ENCODE measurements at regions not wholly inside any gene's neighbourhood (a gene's known extent, or its start where the extent isn't known, plus 50 kb on each side); places are given as distances from the start of the nearest gene placed in this dataset.
A peak's percentile ranks its signal among the peaks of the same experiment; 100 is the strongest.

DNA sequence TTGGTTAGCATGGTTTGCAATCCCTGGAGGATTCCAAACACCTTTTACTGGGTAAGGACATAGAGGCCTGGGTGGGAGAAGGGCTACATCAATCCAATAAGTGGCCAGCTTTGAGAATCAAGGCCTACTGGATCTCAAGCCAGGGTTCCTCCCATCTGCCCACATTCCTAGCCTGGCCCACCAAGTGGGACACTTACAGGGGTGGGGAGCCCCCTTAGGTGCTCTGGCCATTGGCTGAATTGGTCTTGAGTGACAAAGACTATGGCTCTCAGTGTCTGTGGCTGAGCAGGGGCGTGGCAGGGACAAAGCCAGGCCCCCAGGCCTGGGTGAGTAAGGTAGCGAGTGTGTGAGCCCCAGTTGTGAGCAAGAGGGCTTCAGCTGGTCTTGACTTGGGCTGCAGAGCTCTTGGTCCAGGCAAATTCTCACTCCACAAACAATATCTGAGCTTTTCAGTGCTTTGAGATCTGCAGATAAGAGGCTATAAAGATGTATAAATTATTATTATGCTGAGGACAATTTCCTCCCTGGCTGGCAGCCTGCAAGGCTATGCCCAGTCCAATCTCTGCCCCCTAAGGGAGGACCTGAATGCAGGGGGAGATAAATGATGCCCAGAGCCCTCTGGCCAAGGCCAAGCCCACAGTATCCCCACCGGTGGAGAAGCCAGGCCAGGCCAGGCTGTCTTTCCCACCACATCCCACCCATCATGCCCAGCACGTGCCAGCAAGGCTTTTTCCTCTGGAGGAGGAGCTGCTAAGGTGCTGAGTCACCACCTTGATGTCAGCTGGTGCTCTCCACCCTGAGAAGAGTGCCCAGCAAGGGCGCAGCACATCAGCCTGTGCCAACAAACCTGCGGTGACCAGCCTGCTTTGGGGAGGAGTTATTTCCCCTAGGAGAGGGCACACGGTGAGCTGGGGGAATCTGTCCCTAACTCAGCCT is 80.7 kb upstream of the DUSP5 start:
- DNase-seq = peak; percentile 38

DNA sequence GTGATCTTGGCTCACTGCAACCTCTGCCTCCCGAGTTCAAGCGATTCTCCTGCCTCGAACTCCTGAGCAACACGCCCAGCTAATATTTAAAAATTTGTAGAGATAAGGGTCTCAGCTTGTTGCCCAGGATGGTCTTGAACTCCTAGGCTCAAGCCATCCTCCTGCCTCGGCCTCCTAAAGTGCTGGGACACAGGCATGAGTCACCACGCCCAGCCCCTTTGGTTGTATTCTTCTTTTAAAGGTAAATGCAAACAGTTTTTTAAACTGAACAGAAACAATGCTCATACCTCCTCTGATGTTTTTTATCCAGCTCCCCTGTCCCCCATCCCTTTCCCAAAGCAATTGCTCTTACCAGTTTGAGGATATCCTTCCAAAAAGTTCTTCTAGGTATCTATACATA is 79.5 kb upstream of the DUSP5 start:
- no peak for DNase-seq

DNA sequence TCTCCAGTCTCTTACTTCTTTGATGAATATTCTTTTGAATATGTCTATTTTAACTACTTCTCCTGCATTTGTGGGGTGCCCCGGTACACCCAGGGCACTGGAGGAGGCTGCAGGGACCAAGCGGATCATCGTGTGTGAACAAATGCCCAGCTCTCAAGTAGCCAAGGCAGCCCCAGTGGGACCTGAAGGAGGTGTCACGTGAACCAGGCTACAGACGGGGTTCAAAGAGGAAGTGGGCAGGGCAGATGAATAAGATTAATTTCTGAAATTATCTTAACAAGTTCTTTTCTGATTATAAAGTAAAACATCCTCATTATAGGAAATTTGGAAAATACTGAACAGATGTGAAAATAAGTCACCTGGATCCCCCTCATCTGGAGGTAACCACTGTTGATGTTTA is 78.4 kb upstream of the DUSP5 start:
- DNase-seq = no peak

DNA sequence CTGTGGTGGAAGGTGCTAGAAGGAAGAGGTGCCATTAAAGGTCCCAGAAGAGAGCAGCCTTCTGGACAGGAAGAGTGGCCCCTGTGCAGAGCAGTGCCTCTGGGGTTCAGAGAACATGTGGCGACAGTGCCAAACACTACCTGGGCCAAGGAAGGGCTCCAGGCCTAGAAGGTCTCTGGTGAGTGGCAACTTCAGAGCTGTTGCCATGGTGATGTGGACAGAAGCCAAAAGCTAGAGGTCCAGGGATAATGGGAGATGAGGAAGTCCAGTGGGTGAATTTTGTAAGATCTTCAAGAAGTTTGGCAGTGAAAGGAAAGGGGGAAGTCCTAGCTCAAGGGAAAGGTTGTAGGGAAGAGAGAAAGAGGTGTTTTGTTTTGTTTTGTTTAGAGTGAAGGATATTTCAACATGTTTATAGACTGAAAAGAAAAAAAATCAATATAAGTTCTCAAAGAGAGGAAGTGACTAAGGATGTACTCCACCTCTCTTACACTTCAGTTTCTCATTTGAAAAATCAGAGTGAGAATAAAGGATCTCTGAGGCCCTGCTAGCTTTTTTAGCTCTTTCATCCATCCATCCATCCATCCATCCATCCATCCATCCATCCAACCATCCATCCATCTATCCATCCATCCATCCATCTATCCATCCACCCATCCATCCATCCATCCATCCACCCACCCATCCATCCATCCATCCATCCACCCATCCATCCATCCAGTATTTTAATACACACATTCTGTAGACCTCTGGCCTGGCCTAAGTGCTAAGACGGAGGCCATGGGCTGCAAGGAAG is 77.1 kb upstream of the DUSP5 start:
- DNase-seq = no peak

DNA sequence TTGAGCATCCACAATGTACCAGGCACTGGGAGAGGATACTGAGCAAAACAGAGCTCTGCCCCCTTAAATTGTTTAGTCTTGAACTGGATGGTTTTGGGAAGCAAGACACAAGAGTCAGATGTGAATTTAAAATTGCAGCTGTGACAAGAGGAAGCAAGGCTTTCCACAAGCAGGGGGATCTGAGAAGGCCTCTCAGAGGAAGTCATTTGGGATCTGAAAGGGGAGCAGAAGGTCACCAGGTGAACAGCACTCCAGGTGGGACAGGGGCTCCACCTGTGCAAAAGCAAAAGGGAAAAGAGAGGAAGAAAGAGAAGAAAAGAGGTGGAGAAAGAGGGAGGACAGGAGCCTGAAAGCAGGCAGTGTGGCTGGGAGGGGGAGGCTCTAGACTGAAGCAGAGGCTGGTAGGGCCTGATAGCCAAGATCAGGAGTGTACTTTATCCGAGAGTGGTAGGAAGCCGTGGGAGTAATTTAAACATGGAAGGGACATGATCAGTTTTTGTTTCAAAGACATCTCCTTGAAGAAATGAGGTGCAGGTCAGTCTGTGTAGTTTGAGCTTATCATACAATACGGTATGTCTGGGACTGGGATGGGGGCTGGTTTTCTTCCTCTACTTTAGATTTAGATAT is 76.1 kb upstream of the DUSP5 start:
- no peak for DNase-seq

DNA sequence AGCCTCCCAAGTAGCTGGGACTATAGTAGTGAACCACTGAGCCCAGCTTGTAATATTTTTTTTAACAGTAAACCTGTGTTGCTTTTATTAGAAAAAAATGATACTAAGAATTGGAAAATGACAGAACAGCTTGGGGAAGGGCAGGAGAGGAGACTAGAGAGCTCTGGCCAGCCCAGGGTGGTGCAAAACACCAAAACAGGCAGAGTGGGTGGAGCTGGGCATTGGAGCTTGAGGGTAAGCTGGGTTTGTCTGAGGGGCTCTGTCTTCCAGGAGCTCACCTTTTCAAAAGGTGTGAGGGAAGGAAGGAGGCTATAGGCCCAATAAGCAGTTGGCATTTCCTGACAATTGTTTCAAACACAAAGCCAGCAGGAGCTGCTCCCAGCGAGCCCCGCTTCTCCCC is 75.2 kb upstream of the DUSP5 start:
- DNase-seq = no peak

DNA sequence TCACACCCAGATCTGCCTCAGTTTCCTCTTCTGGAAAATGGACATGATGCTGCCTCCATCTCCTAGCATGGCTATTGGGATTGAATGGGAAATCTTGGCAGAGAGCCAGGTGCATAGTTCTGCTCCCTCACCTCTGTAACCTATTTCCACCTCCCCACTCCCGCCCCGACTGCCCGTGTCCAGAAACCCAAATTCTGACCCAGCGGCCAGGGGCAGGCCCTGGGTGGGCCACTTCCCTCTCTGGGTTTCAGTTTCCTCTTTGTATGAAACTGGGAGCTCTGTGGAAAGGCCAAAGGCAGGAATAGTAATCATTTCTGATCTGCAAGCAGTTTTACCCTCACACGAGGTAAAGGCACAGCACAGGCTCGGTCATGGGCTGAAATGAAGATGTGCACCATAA is 74.1 kb upstream of the DUSP5 start:
- no peak for DNase-seq

DNA sequence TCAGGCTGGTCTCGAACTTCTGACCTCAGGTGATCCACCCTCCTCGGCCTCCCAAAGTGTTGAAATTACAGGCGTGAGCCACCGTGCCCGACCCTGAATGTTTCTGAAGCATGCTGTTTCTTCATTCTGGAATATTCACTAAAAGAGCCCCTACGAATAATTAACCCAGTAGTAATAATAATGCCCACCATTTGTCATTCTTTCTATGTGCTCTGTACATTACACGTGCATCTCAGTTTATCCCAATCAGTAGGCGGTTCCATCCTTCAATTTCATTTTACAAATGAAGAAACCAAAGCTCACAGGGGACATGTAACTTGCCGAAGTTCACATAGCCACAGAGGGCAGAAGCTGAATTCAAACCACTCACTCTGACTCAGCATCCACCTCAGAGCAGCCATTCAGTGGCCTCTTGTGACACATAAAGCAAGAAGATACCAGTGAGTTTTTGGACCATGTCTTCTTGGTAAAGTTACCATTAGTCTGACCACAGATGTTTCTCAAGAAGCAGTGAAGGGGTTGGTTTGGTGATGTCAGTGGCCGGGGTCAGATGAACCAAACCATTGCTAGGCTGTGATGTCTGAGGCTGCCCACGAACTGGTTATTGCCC is 71.9 kb upstream of the DUSP5 start:
- DNase-seq = peak; percentile 93

DNA sequence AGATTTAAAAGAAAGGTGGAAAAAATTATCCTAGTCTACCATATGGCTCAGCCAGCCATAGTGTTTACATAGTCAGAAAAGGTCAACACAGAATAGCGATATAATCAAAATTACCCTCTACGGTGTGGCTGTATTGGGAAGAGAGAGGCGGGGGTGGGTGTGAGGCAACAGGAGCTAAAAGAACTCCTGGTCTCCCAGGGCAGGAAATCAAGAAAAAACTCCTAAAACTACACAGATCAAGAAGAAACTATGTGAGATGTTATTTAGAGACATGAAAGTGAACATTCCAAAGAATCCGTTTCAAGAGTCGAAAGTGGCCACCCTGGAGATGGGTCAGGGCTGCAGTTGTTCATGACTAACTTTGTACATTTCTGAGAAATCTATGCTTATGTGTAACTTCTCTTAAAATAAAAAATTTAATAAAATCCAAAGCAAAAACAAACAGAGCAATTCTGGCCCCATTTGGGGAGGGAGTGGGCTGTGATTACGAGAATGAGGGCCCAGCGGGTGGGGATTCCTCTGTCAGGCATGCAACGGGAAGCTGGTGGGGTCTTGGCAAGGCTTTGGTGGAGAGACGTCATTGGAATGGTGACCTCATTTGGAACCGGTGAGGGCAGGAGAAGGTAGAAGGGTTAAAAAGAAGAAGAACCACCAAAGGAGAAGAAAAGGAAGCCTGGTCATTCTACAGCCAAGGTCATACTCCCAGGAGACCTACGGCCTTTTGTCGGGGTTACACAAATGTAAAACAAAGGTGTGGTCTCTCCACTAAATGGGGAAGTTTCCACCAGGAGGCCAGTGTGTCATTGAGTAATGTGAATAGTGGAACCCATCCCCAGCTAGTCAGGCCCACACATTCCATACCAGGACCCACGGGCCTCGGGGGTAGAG is 71.2 kb upstream of the DUSP5 start:
- DNase-seq = no peak

DNA sequence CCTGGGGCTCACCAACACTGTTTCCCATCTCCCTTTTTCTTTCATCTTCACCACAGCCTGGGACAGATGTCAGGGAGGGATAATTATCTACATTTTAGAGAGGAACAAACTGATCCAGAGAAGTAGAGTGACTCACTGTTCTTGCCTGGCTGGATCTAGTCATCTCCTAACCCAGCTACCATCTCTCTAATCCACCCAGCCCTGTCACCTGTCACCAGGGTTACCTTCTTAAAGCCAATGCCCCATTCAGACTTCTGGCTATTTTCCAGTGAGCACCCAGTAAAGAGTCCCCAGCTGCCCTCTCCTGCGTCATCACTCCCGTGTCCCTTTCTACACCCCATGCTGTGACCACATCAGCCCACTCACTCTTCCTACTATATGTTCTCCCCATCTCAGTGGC is 68.4 kb upstream of the DUSP5 start:
- DNase-seq = peak; percentile 38

DNA sequence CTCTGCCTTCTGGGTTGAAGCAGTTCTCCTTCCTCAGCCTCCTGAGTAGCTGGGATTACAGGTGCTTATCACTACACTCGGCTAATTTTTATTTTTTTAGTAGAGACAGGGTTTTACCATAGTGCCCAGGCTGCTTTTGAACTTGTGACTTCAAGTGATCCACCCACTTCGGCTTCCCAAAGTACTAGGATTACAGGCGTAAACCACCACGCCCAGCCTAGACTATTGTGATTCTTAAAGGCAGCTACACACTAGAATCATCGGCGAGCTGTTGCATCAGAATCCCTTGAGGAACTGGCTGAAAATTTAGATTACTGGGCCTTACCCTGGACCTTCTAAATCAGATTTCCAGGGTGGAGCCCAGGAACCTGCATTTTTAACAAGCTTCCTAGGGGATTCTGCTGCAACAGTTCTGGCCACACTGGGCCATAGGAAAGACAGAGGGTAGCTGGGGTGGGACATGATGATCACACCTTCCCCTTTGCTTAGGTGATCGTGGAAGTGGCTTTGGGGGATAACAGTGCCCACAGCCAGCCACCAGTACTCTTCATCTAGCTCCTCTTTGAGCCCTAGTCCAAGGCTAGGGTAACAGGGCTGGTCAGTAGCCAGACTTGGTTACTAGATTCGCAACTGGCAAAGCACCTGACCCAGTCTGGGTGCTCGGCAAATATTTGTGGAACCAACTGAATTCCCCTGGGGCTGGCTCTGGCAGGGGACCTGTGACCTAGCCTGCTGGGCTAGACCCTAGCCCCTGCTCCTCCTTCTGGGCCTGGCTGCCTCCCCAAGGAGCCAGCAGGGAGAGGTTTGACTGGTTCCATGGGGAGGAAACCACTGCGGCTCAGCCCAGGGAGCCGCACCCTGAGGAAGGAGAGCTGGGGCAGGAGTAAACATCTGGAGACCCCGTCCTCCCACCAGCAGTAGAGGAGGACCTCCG is 67.1 kb upstream of the DUSP5 start:
- DNase-seq = no peak

DNA sequence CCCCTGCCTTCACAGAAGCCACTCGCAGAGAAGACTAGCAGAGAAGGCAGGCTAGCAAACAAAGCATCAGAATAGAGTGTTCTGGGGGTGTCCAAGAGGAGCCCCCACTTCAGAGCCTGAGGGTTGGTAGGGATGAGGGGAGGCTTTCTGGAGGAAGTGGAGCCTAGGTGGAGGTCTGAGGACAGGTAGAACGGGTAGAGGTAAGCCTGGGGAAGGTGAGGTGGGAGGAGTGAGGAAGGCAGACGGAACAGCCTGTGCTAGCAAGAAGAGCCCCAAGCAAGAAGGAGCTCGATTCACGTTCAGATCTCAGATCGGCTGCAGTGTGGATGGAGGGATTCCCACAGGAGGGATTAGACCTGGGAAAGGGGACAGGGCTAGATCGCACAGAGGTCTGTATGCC is 66.0 kb upstream of the DUSP5 start:
- no peak for DNase-seq

DNA sequence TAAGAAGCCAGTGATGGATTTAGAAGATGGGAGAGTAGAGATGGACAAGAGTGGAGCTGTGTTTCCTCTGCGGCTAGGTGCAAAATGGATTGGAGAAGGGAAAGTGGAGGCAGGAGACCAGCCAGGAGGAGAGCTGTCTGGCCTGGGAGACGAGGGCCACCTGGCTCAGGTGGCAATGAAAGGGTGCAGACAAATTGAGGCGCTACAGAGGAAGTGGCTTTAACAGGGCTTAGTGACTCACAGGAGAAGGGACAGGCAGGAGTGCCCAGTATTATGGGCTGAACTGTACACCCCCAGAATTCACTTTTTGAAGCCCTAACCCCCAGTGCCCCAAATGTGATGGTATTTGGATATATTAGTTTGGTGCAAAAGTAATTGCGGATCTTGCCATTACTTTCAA is 65.6 kb upstream of the DUSP5 start:
- no peak for DNase-seq

DNA sequence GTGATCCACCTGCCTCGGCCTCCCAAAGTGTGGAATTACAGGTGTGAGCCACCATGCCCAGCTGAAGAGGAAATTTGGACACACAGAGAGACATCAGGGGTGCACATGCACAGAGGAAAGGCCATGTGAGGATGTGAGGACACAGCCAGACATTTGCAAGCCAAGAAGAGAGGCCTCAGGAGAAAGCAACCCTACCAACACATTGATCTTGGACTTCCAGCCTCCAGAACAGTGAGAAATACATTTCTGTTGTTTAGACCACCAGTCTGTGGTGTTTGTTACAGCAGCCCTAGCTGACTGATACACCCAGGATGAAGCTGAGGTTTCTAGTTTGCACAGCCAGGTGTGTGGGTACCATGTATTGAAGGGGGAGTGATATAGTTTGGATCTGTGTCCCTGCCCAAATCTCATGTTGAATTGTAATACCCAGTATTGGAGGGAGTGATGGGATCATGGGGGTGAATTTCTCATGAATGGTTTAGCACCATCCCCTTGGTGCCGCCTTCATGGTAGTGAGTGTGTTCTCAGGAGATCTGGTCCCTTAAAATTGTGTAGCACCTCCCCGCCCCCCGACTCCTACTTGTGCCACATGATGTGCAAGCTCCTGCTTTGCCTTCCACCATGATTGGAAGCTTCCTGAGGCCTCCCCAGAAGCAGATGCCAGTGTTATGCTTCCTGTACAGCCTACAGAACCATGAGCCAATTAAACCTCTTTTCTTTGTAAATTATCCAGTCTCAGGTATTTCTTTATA is 64.7 kb upstream of the DUSP5 start:
- no peak for DNase-seq

DNA sequence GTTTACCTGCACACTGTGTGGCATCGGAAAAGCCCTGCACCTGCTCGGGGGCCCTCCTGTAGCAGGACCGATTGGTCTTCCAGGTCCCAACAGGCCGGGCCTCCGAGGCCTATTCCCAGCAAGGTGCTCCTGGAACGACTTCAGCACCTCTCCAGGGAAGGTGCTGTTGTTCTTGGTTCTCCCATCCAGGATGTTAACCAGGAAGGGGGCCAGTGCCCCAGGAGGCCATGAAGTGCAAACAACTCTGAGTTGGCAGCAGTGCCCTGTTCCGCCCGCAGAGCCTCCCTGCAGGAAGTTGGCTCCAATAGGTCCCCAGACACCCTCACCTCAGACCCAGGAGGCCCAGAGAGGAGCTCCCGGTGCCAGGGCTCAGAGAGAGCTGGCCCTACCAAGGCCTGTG is 64.0 kb upstream of the DUSP5 start:
- no peak for DNase-seq

DNA sequence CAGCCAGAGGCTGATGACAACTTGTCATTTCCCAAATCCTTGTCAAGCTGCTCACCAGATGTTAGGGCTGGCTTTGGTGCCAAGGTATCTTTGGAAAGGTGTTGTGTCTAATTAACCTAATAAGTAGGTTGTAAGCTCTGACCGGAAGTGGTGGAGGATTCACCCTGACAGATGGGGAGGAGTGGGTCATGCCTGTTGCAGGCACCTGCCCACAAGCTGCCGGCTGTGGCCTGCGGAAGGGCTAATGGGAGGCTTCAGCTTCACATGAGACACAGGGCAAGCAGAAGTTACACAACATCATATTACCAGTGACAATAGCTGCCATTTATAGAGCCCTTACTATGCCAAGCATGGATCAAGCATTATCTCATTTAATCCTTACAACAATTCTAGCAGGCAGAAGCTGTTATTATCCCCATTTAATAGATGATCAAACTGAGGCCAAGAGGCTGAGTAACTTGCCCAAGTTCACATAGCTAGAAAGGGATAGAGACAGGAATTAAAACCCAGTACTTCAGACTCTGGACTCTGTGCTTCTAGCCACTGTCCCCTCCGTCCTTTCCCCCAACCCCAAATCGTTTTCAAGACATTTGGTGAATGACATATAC is 63.1 kb upstream of the DUSP5 start:
- DNase-seq = no peak

DNA sequence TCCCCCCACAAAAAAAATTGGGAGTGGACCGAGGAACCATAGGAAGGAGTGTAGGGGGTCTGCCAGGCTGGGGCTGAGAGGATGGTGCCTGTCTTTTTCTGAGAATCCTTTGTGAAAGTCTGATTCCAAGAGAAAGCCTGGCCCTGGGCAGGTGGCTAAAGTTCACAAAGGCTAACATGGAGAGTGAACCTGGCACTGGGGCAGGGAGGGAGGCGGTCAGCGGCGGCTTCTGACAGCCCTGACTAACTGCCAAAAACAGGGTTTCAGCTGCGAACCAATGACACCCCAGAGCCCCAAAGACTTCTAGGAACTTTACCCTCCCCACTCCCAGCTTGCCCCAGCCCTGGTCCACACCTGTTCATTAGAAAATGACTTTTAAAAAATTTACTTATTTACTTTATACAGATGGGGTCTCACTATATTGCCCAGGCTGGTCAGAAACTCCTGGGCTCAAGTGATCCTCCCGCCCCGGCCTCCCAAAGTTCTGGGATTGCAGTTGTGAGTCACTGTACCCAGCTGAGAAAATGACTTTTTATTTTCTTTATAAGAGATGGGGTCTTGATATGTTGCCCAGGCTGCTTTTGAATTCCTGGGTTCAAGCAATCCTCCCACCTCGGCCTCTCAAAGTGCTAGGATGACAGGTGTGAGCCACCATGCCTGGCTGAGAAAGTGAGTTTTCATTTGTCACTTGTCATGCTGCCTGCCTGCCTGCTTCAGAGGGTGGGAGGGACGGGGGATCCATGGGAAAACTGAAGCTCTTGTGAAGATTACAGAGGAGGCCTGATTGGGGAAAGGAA is 61.0 kb upstream of the DUSP5 start:
- no peak for DNase-seq

DNA sequence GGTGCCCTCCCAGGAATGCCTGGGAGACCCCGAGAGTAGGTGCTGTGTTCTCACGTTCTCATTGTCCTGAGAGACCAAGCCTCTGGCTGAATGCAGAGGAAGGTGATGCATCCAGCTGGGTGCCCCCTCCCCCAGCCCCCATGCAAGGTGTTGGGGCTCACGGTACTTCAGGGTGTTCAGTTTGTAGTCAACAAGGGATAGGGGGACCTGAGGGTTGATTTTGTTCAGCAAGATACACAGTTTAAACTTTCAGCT is 60.4 kb upstream of the DUSP5 start:
- DNase-seq = no peak

DNA sequence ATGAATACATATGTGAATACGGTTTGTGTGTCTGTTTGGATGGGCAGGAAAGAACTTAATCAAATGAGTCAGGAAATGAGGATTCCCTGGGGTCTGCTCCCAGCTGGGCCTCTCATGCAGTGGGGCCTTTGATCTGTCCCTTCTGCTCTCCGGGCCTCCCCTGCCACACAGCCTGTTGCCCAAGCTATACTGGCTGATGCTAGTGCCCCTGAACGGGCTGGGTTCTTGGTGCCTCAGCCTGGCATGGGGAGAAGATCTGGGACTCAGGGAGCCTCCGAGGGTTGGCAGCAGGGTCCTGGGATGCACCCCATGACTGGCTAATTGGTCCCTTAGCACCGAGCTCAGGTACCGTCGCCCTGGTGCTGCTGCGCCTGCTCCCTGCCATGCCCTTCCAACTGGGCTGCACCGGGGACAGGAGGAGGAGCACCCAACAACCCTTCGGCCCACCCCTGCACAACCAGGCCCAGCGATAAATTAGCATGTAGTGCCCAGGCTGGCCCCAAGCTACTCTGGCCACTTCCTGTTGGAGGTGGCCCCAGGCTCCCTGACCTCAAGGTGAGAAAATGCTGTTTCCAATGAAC is 59.9 kb upstream of the DUSP5 start:
- DNase-seq = no peak
